B cell (primary cell): ENCODE measurements at regions not wholly inside any gene's neighbourhood (a gene's known extent, or its start where the extent isn't known, plus 50 kb on each side); places are given as distances from the start of the nearest gene placed in this dataset.

Experiments
- ATAC-seq: fragments of 200-7000 bp; cut with Tn5 transposase; one replicate; pipeline ENCODE4 v1.10.0; 2021; ENCODE audit warnings: low read depth, mild to moderate bottlenecking, moderate number of reproducible peaks, moderate library complexity
- CTCF ChIA-PET: fragments of 350-600 bp; sonication (Branson Sonifier 250); formaldehyde crosslinking; loops from one replicate; lab custom pipeline; 2021; ENCODE audit warnings: antibody characterized with exemption, inconsistent platforms; lab: Charles Lee
- POLR2A ChIA-PET: fragments of 350-600 bp; sonication (Branson Sonifier 250); formaldehyde crosslinking; loops from one replicate; lab custom pipeline; 2021; ENCODE audit warnings: antibody characterized with exemption; lab: Charles Lee
- DNase-seq: peaks from one replicate; pipeline ENCODE4 v3.0.0; 2013
- H2AFZ ChIP-seq: 2 replicates; pipeline ENCODE4 v1.6.1; 2012; ENCODE audit warnings: mild to moderate bottlenecking, low read depth, low read length; ENCODE audit not compliant: insufficient read depth, poor library complexity, severe bottlenecking
- H3K27ac ChIP-seq, 2 donors: 1 replicate in 1 of 2; 2 replicates in 1 of 2; pipeline ENCODE4 v1.5.1; 2012 to 2013; ENCODE audit warnings: low read length in 2 of 2, mild to moderate bottlenecking in 2 of 2, moderate library complexity in 1 of 2
- H3K27me3 ChIP-seq, 4 experiments: fragments of 200-600 bp in 1 of 4; sonication (generic) in 1 of 4; replicated peaks in 1 of 4; 1 replicate in 2 of 4; 2 replicates in 2 of 4; pipeline versions ENCODE4 v1.6.1 to v1.7.0; 2013 to 2016; ENCODE audit warnings: low read length in 3 of 4, mild to moderate bottlenecking in 2 of 4, mixed read lengths in 1 of 4, moderate library complexity in 1 of 4; ENCODE audit not compliant: insufficient read depth in 4 of 4, control insufficient read depth in 3 of 4; ENCODE audit errors: control extremely low read depth in 1 of 4
- H3K36me3 ChIP-seq, 2 experiments: replicated peaks in 1 of 2; 1 replicate in 1 of 2; 2 replicates in 1 of 2; pipeline versions ENCODE4 v1.6.1 to v1.7.1; 2013; ENCODE audit warnings: low read length in 1 of 2; ENCODE audit not compliant: insufficient read depth in 2 of 2, control insufficient read depth in 1 of 2; ENCODE audit errors: control extremely low read depth in 1 of 2, extremely low read depth in 1 of 2
- H3K4me1 ChIP-seq, 2 donors: fragments of 200-600 bp in 1 of 2; sonication (generic) in 1 of 2; 1 replicate in 1 of 2; 2 replicates in 1 of 2; pipeline versions ENCODE4 v1.5.1 to v1.6.1; 2013 to 2017; ENCODE audit warnings: low read length in 2 of 2; ENCODE audit not compliant: control insufficient read depth in 2 of 2, insufficient read depth in 2 of 2
- H3K4me2 ChIP-seq: replicated peaks from 2 replicates; pipeline ENCODE3; 2012; ENCODE audit warnings: mild to moderate bottlenecking, low read depth, low read length; ENCODE audit not compliant: poor library complexity, severe bottlenecking
- H3K4me3 ChIP-seq, 5 experiments: fragments of 200-600 bp in 1 of 5; sonication (generic) in 1 of 5; 1 replicate in 3 of 5; 2 replicates in 2 of 5; pipeline versions ENCODE4 v1.5.1 to v1.7.0; 2011 to 2016; ENCODE audit warnings: low read length in 4 of 5, mild to moderate bottlenecking in 4 of 5, low read depth in 2 of 5, control low read depth in 1 of 5, moderate library complexity in 1 of 5; ENCODE audit not compliant: insufficient read depth in 1 of 5; ENCODE audit errors: control extremely low read depth in 1 of 5, extremely low read depth in 1 of 5
- H3K79me2 ChIP-seq: fragments of 200-600 bp; sonication (generic); one replicate; pipeline ENCODE4 v1.6.0; 2016; ENCODE audit warnings: low read length; ENCODE audit not compliant: control insufficient read depth, insufficient read depth
- H3K9ac ChIP-seq: fragments of 200-600 bp; sonication (generic); 2 replicates; pipeline ENCODE4 v1.6.1; 2017; ENCODE audit warnings: mild to moderate bottlenecking, low read length, moderate library complexity
- H3K9me3 ChIP-seq, 3 donors: one replicate each; pipeline versions ENCODE4 v1.6.1 to v1.7.1; 2013; ENCODE audit warnings: low read length in 2 of 3; ENCODE audit not compliant: control insufficient read depth in 2 of 3, insufficient read depth in 1 of 3; ENCODE audit errors: control extremely low read depth in 1 of 3
- H4K20me1 ChIP-seq: 2 replicates; pipeline ENCODE4 v1.6.0; 2012; ENCODE audit warnings: mild to moderate bottlenecking, low read length; ENCODE audit not compliant: insufficient read depth, control insufficient read depth, poor library complexity, severe bottlenecking
- H3K27ac Mint-ChIP-seq: one replicate; pipeline ENCODE4 v1.8.0; 2021; ENCODE audit warnings: mixed read lengths
- H3K27me3 Mint-ChIP-seq: one replicate; pipeline ENCODE4 v1.8.0; 2021; ENCODE audit warnings: mixed read lengths
- H3K4me1 Mint-ChIP-seq: one replicate; pipeline ENCODE4 v1.8.0; 2021; ENCODE audit warnings: mixed read lengths
- H3K4me3 Mint-ChIP-seq: one replicate; pipeline ENCODE4 v1.8.0; 2021; ENCODE audit warnings: mixed read lengths
- H3K9me3 Mint-ChIP-seq: one replicate; pipeline ENCODE4 v1.8.0; 2022; ENCODE audit warnings: mixed read lengths; ENCODE audit not compliant: insufficient read depth
- EZH2 ChIP-seq: IDR thresholded peaks from 2 replicates; pipeline ENCODE4 v1.6.1; 2012; ENCODE audit warnings: borderline replicate concordance, low read depth, mild to moderate bottlenecking, moderate library complexity, low read length; ENCODE audit not compliant: insufficient read depth, poor library complexity, severe bottlenecking
- WGBS: methylation state at CpG from one replicate; pipeline ENCODE4 v1.1.5; 2013; ENCODE audit warnings: missing lambda C conversion rate; ENCODE audit not compliant: insufficient coverage; 5-methylcytosine and 5-hydroxymethylcytosine counted together
- intact Hi-C: fragments of 100-400 bp; cut with micrococcal nuclease; formaldehyde crosslinking; loops from one replicate; pipeline ENCODE4 v1.10.0; 2022
- TF ChIP-seq, protein P1 (sequence below): fragments of 200-600 bp; IDR thresholded peaks from one replicate; pipeline ENCODE4 v1.8.0; 2022; ENCODE audit warnings: antibody characterized with exemption, mild to moderate bottlenecking

DNA sequence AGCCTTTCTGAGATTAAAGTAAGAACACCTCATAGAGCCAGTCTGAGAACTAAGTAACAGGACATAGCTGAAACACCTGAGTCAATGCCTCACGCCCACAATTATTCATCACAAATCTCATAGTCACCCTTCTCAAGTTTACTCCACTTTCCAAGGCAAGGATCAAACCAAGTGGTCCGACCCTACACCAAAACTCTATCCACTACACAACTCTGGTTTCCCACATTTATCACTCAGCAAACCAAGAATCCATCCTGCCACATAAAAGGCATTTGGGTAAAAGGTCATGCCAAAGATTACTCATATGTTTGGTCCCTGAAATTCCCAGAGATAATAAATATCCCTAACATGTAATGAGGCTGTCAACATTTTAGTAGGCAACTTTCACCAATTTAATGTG is 144.1 kb downstream of the RPAP3 start:
- Histone ChIP-seq H2AFZ (no peak overlapping the region), H3K4me1 (no peaks in the 10 kb centered on the region), H3K36me3 (no peaks in the 10 kb centered on the region), H3K79me2 (no peaks in the 10 kb centered on the region), H4K20me1 (no peaks in the 10 kb centered on the region), H3K27me3 (peaks cover 0 to 3% (median 1%) of the 10 kb centered on the region in 4 experiments), H3K4me3 (no peak overlapping the region), H3K9ac (no peak overlapping the region), H3K9me3 (no peaks in the 10 kb centered on the region), H3K4me2 (no peak overlapping the region), H3K27ac (no peak overlapping the region)
- Mint-ChIP-seq H3K9me3 (no peaks in the 10 kb centered on the region), H3K27me3 (peaks cover 4% of the 10 kb centered on the region), H3K4me1 (no peaks in the 10 kb centered on the region), H3K4me3 (no peak overlapping the region), H3K27ac (no peak overlapping the region)
- ATAC-seq (no peak), DNase-seq (no peak)
- intact Hi-C loops: no loop called here
- TF ChIP-seq EZH2: no peak
- TF ChIP-seq, protein P1, sequence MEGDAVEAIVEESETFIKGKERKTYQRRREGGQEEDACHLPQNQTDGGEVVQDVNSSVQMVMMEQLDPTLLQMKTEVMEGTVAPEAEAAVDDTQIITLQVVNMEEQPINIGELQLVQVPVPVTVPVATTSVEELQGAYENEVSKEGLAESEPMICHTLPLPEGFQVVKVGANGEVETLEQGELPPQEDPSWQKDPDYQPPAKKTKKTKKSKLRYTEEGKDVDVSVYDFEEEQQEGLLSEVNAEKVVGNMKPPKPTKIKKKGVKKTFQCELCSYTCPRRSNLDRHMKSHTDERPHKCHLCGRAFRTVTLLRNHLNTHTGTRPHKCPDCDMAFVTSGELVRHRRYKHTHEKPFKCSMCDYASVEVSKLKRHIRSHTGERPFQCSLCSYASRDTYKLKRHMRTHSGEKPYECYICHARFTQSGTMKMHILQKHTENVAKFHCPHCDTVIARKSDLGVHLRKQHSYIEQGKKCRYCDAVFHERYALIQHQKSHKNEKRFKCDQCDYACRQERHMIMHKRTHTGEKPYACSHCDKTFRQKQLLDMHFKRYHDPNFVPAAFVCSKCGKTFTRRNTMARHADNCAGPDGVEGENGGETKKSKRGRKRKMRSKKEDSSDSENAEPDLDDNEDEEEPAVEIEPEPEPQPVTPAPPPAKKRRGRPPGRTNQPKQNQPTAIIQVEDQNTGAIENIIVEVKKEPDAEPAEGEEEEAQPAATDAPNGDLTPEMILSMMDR: no peak
- 94% methylated on average over 2 of the region's 2 CpGs for whole genome bisulfite sequencing
- POLR2A ChIA-PET: no interaction called here
- CTCF ChIA-PET: no interaction called here

DNA sequence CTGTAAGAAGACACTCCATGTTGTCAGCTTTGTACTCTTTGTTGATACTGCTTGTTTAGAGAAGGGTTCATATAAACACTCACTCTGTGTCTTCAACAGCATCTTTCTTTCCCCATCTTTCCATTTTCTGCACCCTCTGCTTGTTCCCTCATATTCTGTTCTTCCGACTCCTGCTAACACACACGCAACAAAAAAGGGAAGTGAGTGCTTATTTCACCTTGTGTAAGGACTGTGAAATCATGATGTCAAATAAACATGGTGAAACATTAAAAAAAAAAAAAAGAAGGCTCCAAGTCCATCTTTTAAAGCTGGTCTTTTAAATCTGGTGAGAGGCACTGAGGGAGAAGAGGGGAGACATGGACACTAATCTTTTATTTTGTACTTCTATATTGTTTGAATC is 145.4 kb downstream of the RPAP3 start:
- intact Hi-C loops: no loop called here
- CTCF ChIA-PET: no interaction called here
- no CpG with 5 or more reads among the region's 2 CpGs for WGBS

More for the DNA sequence above, 145.4 kb downstream of the RPAP3 start:
- DNase-seq (no peak), ATAC-seq (no peak)
- Histone ChIP-seq H3K79me2 (no peaks in the 10 kb centered on the region), H3K36me3 (no peaks in the 10 kb centered on the region), H3K4me3 (no peak overlapping the region), H3K4me2 (no peak overlapping the region), H3K4me1 (no peaks in the 10 kb centered on the region), H2AFZ (no peak overlapping the region), H3K9ac (no peak overlapping the region), H3K27me3 (peaks cover 0 to 3% (median 1%) of the 10 kb centered on the region in 4 experiments), H3K9me3 (no peaks in the 10 kb centered on the region), H3K27ac (no peak overlapping the region), H4K20me1 (no peaks in the 10 kb centered on the region)
- Mint-ChIP-seq H3K4me1 (no peaks in the 10 kb centered on the region), H3K27ac (no peak overlapping the region), H3K9me3 (no peaks in the 10 kb centered on the region), H3K4me3 (no peak overlapping the region), H3K27me3 (peaks cover 4% of the 10 kb centered on the region)
- POLR2A ChIA-PET: no interaction called here
- no peak for TF ChIP-seq EZH2
- TF ChIP-seq, protein P1: no peak
